ENCODE measurements at regions not wholly inside any gene's neighbourhood (a gene's known extent, or its start where the extent isn't known, plus 50 kb on each side); places are given as distances from the start of the nearest gene placed in this dataset.

- no peak for DNase-seq
These were observed 384.9 kb upstream of the DCC start for GRCh38 chr18:51955136-51955535.

- DNase-seq: no peak
These were observed 383.0 kb upstream of the DCC start for GRCh38 chr18:51957001-51957400.

- DNase-seq: no peak
These were observed 359.9 kb upstream of the DCC start for GRCh38 chr18:51980101-51980500.

GRCh38 chr18:51988277-51988676 is 351.7 kb upstream of the DCC start:
- no peak for DNase-seq

- DNase-seq: no peak
These were observed 342.9 kb upstream of the DCC start for GRCh38 chr18:51997129-51997528.

- no peak for DNase-seq
These were observed 341.9 kb upstream of the DCC start for GRCh38 chr18:51998066-51998465.

GRCh38 chr18:51998711-51999110 is 341.3 kb upstream of the DCC start:
- no peak for DNase-seq

GRCh38 chr18:51999351-51999750 is 340.6 kb upstream of the DCC start:
- no peak for DNase-seq

- DNase-seq: no peak
These were observed 339.6 kb upstream of the DCC start for GRCh38 chr18:52000435-52000834.

GRCh38 chr18:52001106-52001505 is 338.9 kb upstream of the DCC start:
- no peak for DNase-seq

GRCh38 chr18:52002600-52002999 is 337.4 kb upstream of the DCC start:
- DNase-seq: no peak

- no peak for DNase-seq
These were observed 332.9 kb upstream of the DCC start for GRCh38 chr18:52007105-52007504.

- no peak for DNase-seq
These were observed 331.7 kb upstream of the DCC start for GRCh38 chr18:52008330-52008729.

- DNase-seq: no peak
These were observed 331.3 kb upstream of the DCC start for GRCh38 chr18:52008736-52009135.

GRCh38 chr18:52009958-52010357 is 330.0 kb upstream of the DCC start:
- no peak for DNase-seq

GRCh38 chr18:52045946-52046675 is 293.9 kb upstream of the DCC start:
- DNase-seq: no peak

- DNase-seq: no peak
These were observed 293.2 kb upstream of the DCC start for GRCh38 chr18:52046842-52047241.

- DNase-seq: no peak
These were observed 285.7 kb upstream of the DCC start for GRCh38 chr18:52054324-52054723.

- no peak for DNase-seq
These were observed 279.2 kb upstream of the DCC start for GRCh38 chr18:52060607-52061304.

GRCh38 chr18:52063923-52064322 is 276.1 kb upstream of the DCC start:
- DNase-seq: no peak

- DNase-seq: no peak
These were observed 270.8 kb upstream of the DCC start for GRCh38 chr18:52069201-52069600.

GRCh38 chr18:52070291-52070756 is 269.7 kb upstream of the DCC start:
- DNase-seq: no peak

GRCh38 chr18:52077251-52077983 is 262.6 kb upstream of the DCC start:
- DNase-seq: no peak

GRCh38 chr18:52082246-52082645 is 257.8 kb upstream of the DCC start:
- DNase-seq: no peak
